Fibroblast of skin of right quadriceps (primary cell): ENCODE measurements at regions not wholly inside any gene's neighbourhood (a gene's known extent, or its start where the extent isn't known, plus 50 kb on each side); places are given as distances from the start of the nearest gene placed in this dataset.

ENCODE experiments used
- DNase-seq: peaks from one replicate; pipeline ENCODE4 v3.0.0-alpha.2; 2013

DNA sequence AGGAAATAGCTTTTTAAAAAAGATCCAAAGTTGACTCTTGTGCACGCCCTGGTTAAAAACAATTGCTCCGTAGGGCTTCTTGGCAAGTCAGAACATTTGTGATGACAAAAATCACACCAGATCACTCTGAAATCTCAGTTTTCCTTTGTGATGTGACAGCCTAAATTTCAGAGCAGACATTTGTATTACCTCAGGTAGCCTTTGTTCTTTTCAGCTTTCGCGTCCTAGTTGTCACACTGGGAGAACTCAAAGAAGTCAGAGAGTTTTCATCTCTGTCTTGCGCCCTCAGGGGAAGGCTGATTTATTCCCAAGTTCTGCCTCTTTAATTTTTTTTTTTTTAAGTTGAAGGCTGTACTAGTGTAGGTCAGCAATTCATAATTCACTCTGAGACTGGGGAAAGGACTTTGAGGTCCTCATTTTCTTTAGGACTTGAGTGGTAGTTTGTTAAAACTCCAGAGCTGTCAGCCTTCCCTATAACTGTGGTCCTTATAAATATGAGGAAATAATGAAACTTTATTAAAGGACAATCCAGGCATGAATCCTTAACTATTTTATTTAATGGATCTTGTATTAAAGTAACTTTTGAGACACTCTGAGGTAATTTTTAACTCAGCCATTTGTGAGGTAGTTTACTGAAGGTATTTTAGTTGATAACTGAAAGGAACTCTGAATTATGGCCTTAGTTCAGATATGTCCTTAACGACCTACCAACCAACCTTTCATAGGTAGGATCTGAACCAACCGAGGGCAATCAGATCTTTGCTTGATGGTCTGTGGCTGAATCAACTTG lies 525.1 kb upstream of the FAM98A start:
- no peak for DNase-seq

DNA sequence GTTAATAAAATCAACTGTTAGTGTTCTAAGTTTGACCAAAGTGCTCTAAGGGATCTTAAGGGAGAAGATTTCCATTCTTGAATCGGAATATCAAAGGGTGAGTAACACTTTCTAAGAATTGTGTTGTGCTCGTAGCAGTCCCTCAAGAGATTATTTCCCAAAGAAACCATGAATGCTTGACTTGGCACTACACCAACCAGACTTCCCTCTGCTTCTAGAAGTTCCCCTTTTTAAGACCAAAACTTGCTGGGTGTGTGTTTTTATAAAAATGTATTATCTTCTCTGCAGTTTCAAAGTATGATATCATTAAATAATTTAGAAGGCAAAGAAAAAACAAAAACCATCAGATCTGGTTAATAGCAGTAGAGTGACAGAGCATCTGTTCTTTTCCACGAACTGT lies 522.0 kb upstream of the FAM98A start:
- DNase-seq, result no peak

DNA sequence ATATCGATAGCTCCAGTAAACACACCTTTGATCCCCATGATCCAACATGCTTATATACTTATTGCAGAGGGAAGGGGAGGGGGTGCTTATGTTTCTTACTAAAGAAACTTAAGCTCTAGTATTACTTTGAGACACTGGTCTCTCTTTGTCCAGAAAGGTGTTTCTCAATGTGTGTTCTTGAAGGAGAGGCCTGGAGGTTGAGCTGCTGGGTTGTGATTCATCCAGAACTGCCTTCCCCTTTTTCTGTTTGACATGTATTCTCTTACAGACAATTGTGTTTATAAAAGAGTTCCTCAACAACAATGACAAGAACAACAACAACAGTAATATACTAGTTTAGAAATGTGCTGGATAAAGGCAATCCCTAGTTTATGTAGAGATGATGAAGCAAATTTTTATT lies 516.0 kb upstream of the FAM98A start:
- DNase-seq, result no peak

DNA sequence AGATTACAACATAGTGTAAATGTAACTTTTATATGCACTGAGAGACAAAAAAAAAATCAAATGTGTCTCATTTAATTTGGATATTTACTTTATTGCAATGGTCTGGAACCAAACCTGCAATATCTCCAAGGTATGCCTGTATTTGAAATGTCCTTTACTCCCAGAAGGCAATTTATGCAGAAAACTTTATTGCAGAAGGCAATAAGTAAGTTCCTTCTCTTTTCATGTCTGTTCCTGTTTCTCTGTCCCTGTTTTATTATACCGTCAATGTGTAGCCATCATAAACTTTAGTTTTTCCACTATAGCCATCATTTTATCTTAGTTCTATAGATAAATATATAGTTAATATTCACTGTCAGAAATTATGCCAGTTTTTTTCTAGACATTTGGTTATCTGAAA lies 513.1 kb upstream of the FAM98A start:
- DNase-seq, result no peak

DNA sequence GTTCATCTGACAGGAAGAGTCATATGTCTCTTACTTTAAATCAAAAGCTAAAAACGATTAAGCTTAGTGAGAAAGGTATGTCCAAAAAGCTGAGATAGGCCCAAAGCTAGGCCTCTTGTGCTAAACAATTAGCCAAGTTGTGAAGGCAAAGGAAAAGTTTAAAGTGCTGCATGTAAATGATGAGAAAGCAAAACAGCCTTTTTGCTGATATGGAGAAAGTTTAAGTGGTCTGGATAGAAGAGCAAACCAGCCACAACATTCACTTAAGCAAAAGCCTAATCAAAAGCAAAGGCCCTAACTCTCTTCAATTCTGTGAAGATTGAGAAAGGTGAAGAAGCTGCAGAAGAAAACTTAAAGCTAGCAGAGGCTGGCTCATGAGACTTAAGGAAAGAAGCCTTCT lies 511.3 kb upstream of the FAM98A start:
- DNase-seq, result no peak

DNA sequence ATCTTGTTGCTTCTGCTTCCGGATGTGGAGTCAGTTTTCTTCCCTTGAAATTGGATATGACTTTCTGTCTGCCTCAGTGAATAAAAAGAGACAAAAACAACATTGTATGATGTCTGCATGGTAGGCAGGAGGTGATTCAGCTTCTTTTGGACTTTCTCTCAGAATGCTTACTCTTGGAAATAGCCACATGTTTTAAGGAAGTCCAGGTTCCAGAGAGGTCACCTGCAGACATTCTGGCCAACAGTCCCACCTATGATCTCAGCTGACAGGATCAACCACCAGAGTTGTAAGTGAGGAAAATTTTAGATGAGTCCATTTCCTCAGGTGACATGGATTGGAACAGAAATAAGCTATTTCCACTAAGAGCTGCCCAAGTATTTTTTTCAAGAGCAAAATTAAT lies 508.7 kb upstream of the FAM98A start:
- no peak for DNase-seq

GRCh38 chr2:34105006-34105767 lies 506.1 kb upstream of the FAM98A start:
- peak; percentile 89 for DNase-seq

GRCh38 chr2:34104601-34105000 lies 505.5 kb upstream of the FAM98A start:
- peak; percentile 40 for DNase-seq

- DNase-seq, result no peak
Observed at GRCh38 chr2:34103437-34103836, 504.3 kb upstream of the FAM98A start.

DNA sequence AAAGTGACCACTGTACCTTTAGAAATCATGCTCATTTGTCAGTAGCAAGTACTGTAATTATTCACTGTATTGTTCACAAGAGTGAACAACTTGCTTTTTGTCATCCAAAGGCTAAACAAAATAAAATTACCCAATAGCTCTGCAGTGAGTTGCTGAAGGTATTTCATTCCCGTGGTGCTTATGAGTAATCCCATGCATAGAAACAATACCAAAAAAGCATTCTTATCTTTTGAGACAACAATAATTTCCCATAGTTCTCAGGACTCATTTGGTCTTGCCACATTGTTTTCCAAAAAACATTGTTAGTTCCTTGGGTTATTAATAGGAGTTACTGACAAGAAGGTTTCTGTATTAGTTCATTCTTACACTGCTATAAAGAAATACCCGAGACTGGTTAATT lies 503.2 kb upstream of the FAM98A start:
- peak; percentile 40 for DNase-seq

GRCh38 chr2:34099377-34099776 lies 500.3 kb upstream of the FAM98A start:
- no peak for DNase-seq

- no peak for DNase-seq
Observed at GRCh38 chr2:34098256-34098655, 499.2 kb upstream of the FAM98A start.

DNA sequence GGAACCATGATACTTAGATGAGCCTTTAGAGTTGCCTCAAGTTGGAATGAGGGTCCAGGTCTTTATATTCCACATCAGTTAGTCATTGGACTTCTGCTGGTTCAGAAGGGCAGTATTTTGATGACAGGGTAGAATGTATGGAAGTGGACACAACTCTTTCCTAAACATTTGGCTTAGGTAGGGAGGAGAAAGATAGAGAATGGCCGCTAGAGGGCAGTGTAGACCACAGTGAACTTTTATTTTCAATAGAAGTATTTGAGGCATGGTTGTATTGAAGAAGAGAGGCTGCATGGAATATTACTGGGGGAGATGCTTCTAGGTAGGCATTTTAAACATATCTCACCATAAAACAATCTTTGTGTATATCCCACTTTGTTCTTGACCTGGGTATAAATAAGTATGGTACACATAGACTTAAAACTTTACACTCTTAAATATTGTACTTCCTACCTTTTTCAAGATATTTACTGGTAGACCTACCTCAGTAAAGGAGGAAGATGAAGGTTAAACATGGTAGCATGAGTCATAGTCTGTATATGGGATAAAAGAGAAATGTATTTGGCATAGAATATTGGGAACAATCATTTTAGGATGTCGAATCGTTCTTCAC lies 497.6 kb upstream of the FAM98A start:
- DNase-seq, result peak; percentile 57

GRCh38 chr2:34093790-34094189 lies 494.7 kb upstream of the FAM98A start:
- DNase-seq, result no peak

GRCh38 chr2:34070196-34070595 lies 471.1 kb upstream of the FAM98A start:
- DNase-seq, result no peak

- no peak for DNase-seq
Observed at GRCh38 chr2:34069604-34070003, 470.5 kb upstream of the FAM98A start.

DNA sequence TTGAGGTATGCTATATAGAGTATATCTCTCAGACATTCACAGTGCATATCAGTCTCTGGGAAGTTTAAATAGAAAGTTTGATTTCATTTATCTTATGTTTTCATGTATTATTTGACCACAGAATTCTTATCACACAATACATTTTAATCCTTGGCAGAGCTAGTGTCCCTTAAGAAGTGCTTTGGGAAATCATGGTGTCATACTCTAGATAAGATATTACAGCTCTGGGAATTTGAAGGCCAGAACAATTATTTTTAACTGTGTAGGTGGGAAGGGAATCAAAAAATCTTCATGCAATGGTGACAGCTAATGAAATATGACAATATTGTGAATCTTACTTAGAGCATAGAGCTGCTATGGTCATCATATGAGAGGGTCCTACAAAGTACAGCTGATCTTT lies 451.3 kb upstream of the FAM98A start:
- DNase-seq, result no peak

GRCh38 chr2:34045101-34045655 lies 446.1 kb upstream of the FAM98A start:
- DNase-seq, result no peak

- no peak for DNase-seq
Observed at GRCh38 chr2:34037886-34038285, 438.8 kb upstream of the FAM98A start.

DNA sequence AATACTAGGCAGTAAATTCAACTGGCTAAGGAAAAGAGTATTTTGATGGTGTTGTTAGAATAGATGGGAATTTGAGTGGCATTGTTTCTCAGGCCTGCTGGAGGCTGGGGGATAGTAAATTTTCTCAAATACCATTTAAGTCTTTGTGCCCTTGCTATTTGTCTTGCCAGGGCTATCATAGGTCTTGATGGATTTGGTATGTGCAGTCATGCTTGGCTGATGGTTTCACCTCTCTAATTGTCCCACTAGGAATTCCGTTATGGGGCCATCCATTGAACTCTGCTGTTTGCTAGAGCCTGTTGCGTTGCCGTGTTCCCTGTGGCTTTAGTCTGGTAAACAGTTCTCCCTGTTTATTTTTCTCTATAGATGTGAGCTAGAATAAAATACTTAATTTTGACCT lies 438.1 kb upstream of the FAM98A start:
- no peak for DNase-seq

GRCh38 chr2:34031097-34031496 lies 432.0 kb upstream of the FAM98A start:
- DNase-seq, result no peak

DNA sequence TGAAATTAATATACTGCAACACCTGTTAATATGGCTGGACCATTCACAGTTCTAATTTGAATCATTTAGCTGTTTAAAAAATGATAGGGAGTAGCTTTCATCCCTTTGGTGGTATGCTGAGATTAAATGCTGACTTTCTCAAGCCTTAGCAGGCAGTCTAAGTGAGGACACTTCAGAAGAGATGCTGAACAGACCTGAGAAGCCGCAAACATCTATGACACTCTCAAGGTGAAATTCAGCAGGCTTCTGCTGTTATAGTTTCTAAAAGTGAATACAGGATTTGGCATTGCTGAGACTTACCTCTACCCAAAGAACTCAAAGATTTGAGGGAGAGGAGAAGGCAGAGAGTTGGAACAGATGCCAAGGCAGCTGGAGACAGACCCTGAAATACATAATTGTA lies 431.2 kb upstream of the FAM98A start:
- DNase-seq, result no peak

DNA sequence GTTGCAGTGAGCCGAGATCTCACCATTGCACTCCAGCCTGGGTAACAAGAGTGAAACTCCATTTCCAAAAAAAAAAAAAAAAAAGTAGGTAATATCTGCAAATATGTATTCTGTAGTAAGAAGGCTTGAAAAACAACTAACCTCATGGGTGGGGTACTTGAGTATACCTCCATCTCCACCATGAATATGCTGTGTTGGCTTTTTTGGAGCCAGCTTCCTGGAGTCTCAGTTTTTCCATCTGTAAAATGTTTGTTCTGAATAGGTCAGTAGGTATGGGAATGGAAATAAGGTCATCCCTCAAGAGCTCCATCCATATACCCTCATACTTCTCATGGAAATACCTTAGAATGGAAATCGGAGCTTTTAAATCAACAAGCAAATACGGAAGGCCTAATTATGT lies 430.0 kb upstream of the FAM98A start:
- no peak for DNase-seq

- no peak for DNase-seq
Observed at GRCh38 chr2:34025196-34025595, 426.1 kb upstream of the FAM98A start.
